Neuron (in vitro differentiated cells): ENCODE measurements at regions not wholly inside any gene's neighbourhood (a gene's known extent, or its start where the extent isn't known, plus 50 kb on each side); places are given as distances from the start of the nearest gene placed in this dataset.

Experiments
- H2AFZ ChIP-seq: one replicate; pipeline ENCODE4 v1.6.1; 2013; ENCODE audit warnings: low read depth, mild to moderate bottlenecking, inconsistent platforms, low read length, moderate library complexity
- H3K27me3 ChIP-seq: one replicate; pipeline ENCODE4 v1.6.1; 2013; ENCODE audit warnings: low read length; ENCODE audit not compliant: insufficient read depth
- H3K36me3 ChIP-seq: one replicate; pipeline ENCODE4 v1.6.1; 2013; ENCODE audit warnings: low read length; ENCODE audit not compliant: insufficient read depth
- H3K4me1 ChIP-seq: one replicate; pipeline ENCODE4 v1.6.1; 2013; ENCODE audit warnings: low read length; ENCODE audit not compliant: insufficient read depth
- H3K4me3 ChIP-seq: 2 replicates; pipeline ENCODE4 v1.5.1; 2013; ENCODE audit warnings: mild to moderate bottlenecking, low read length, moderate library complexity
- H3K9me3 ChIP-seq: one replicate; pipeline ENCODE4 v1.6.1; 2013; ENCODE audit warnings: low read length

GRCh38 chr7:81419731-81420130 is 350.1 kb downstream of the HGF start:
- Histone ChIP-seq H2AFZ (no peak overlapping the region), H3K4me1 (no peaks in the 10 kb centered on the region), H3K9me3 (no peaks in the 10 kb centered on the region), H3K4me3 (no peak overlapping the region), H3K36me3 (no peaks in the 10 kb centered on the region), H3K27me3 (no peaks in the 10 kb centered on the region)

GRCh38 chr7:81416659-81417058 is 353.2 kb downstream of the HGF start:
- H3K36me3 ChIP-seq: no peaks in the 10 kb centered on the region
- H3K4me3 ChIP-seq: no peak overlapping the region
- H3K9me3 ChIP-seq: no peaks in the 10 kb centered on the region
- H2AFZ ChIP-seq: no peak overlapping the region
- H3K27me3 ChIP-seq: no peaks in the 10 kb centered on the region
- H3K4me1 ChIP-seq: no peaks in the 10 kb centered on the region

GRCh38 chr7:81415181-81415580 is 354.7 kb downstream of the HGF start:
- H2AFZ ChIP-seq: no peak overlapping the region
- H3K4me3 ChIP-seq: no peak overlapping the region
- H3K9me3 ChIP-seq: no peaks in the 10 kb centered on the region
- no peaks in the 10 kb centered on the region for H3K27me3 ChIP-seq
- no peaks in the 10 kb centered on the region for H3K4me1 ChIP-seq
- H3K36me3 ChIP-seq: no peaks in the 10 kb centered on the region

- Histone ChIP-seq H3K27me3 (no peaks in the 10 kb centered on the region), H2AFZ (no peak overlapping the region), H3K4me3 (no peak overlapping the region), H3K9me3 (no peaks in the 10 kb centered on the region), H3K36me3 (no peaks in the 10 kb centered on the region), H3K4me1 (no peaks in the 10 kb centered on the region)
Observed at GRCh38 chr7:81414411-81414810, 355.4 kb downstream of the HGF start.

GRCh38 chr7:81410471-81411117 is 359.3 kb downstream of the HGF start:
- no peak overlapping the region for H2AFZ ChIP-seq
- H3K4me1 ChIP-seq: no peaks in the 10 kb centered on the region

GRCh38 chr7:81408728-81409127 is 361.1 kb downstream of the HGF start:
- H3K27me3 ChIP-seq: no peaks in the 10 kb centered on the region
- H3K4me3 ChIP-seq: no peak overlapping the region
- no peaks in the 10 kb centered on the region for H3K36me3 ChIP-seq

More at GRCh38 chr7:81410471-81411117, 359.3 kb downstream of the HGF start:
- H3K4me3 ChIP-seq: no peak overlapping the region
- H3K27me3 ChIP-seq: no peaks in the 10 kb centered on the region
- H3K36me3 ChIP-seq: no peaks in the 10 kb centered on the region
- no peaks in the 10 kb centered on the region for H3K9me3 ChIP-seq

GRCh38 chr7:81407094-81407493 is 362.8 kb downstream of the HGF start:
- peaks cover 3% of the 10 kb centered on the region for H3K9me3 ChIP-seq
- H3K4me1 ChIP-seq: no peaks in the 10 kb centered on the region

More at GRCh38 chr7:81408728-81409127, 361.1 kb downstream of the HGF start:
- Histone ChIP-seq H3K4me1 (no peaks in the 10 kb centered on the region), H3K9me3 (peaks cover 3% of the 10 kb centered on the region), H2AFZ (no peak overlapping the region)

GRCh38 chr7:81404669-81405068 is 365.2 kb downstream of the HGF start:
- Histone ChIP-seq H3K4me1 (no peaks in the 10 kb centered on the region), H2AFZ (no peak overlapping the region), H3K4me3 (no peak overlapping the region), H3K9me3 (peaks cover 3% of the 10 kb centered on the region), H3K36me3 (no peaks in the 10 kb centered on the region), H3K27me3 (no peaks in the 10 kb centered on the region)

More at GRCh38 chr7:81407094-81407493, 362.8 kb downstream of the HGF start:
- no peaks in the 10 kb centered on the region for H3K36me3 ChIP-seq
- H2AFZ ChIP-seq: no peak overlapping the region
- H3K27me3 ChIP-seq: no peaks in the 10 kb centered on the region
- H3K4me3 ChIP-seq: no peak overlapping the region

GRCh38 chr7:81402227-81402626 is 367.6 kb downstream of the HGF start:
- Histone ChIP-seq H3K4me1 (no peaks in the 10 kb centered on the region), H2AFZ (no peak overlapping the region), H3K27me3 (no peaks in the 10 kb centered on the region), H3K4me3 (no peak overlapping the region), H3K36me3 (no peaks in the 10 kb centered on the region), H3K9me3 (peaks cover 3% of the 10 kb centered on the region)

- Histone ChIP-seq H3K4me3 (no peak overlapping the region), H3K4me1 (no peaks in the 10 kb centered on the region), H2AFZ (no peak overlapping the region), H3K36me3 (no peaks in the 10 kb centered on the region), H3K27me3 (no peaks in the 10 kb centered on the region), H3K9me3 (no peaks in the 10 kb centered on the region)
Observed at GRCh38 chr7:81399471-81399870, 370.4 kb downstream of the HGF start.

- H3K9me3 ChIP-seq: no peaks in the 10 kb centered on the region
- no peak overlapping the region for H2AFZ ChIP-seq
- no peaks in the 10 kb centered on the region for H3K36me3 ChIP-seq
- no peaks in the 10 kb centered on the region for H3K4me1 ChIP-seq
- H3K27me3 ChIP-seq: no peaks in the 10 kb centered on the region
- H3K4me3 ChIP-seq: no peak overlapping the region
Observed at GRCh38 chr7:81394029-81394428, 375.8 kb downstream of the HGF start.

- Histone ChIP-seq H3K4me3 (no peak overlapping the region), H3K27me3 (no peaks in the 10 kb centered on the region), H3K4me1 (no peaks in the 10 kb centered on the region)
Observed at GRCh38 chr7:81393018-81393417, 376.8 kb downstream of the HGF start.

GRCh38 chr7:81385370-81385769 is 384.5 kb downstream of the HGF start:
- H3K4me1 ChIP-seq: no peaks in the 10 kb centered on the region
- no peaks in the 10 kb centered on the region for H3K27me3 ChIP-seq
- H3K9me3 ChIP-seq: no peaks in the 10 kb centered on the region
- no peaks in the 10 kb centered on the region for H3K36me3 ChIP-seq
- no peak overlapping the region for H2AFZ ChIP-seq
- no peak overlapping the region for H3K4me3 ChIP-seq

More at GRCh38 chr7:81393018-81393417, 376.8 kb downstream of the HGF start:
- H2AFZ ChIP-seq: no peak overlapping the region
- H3K9me3 ChIP-seq: no peaks in the 10 kb centered on the region
- no peaks in the 10 kb centered on the region for H3K36me3 ChIP-seq

GRCh38 chr7:81383846-81384245 is 386.0 kb downstream of the HGF start:
- no peak overlapping the region for H2AFZ ChIP-seq
- H3K4me1 ChIP-seq: no peaks in the 10 kb centered on the region
- no peaks in the 10 kb centered on the region for H3K9me3 ChIP-seq
- H3K4me3 ChIP-seq: no peak overlapping the region
- H3K27me3 ChIP-seq: no peaks in the 10 kb centered on the region
- no peaks in the 10 kb centered on the region for H3K36me3 ChIP-seq
